ENCODE measurements at regions not wholly inside any gene's neighbourhood (a gene's known extent, or its start where the extent isn't known, plus 50 kb on each side); places are given as distances from the start of the nearest gene placed in this dataset.

GRCh38 chr3:188964957-188965356, 206.8 kb upstream of the TPRG1 start:
- POLR2A ChIA-PET, result no interaction called here
- CTCF ChIA-PET, result interaction anchor here (0.7 to 1.7 kb wide), 3 partner anchors 9 to 1224 kb away, joined by 3 to 4 read pairs (median 4); no protein-coding TSS in a partner anchor
- no peak for DNase-seq (ENCODE audit: extremely low spot score)
- no peak for TF ChIP-seq CTCF (IDR thresholded peaks at IDR 0.05; ENCODE audit: control extremely low read depth, extremely low read depth, low read depth, missing control alignments)

GRCh38 chr3:188972310-188972709, 199.5 kb upstream of the TPRG1 start:
- ChIA-PET POLR2A (no interaction called here), CTCF (interaction anchor here (1.2 kb wide), 1 partner anchor 10 kb away, joined by 3 read pairs; no protein-coding TSS in a partner anchor)
- no peak for DNase-seq (ENCODE audit: extremely low spot score)
- TF ChIP-seq CTCF (IDR thresholded peaks at IDR 0.05; ENCODE audit: control extremely low read depth, extremely low read depth, low read depth, missing control alignments), result no peak

- CTCF ChIA-PET, result interaction anchor here (1.2 to 1.4 kb wide), 2 partner anchors 1235 to 1236 kb away, joined by 5 read pairs; no protein-coding TSS in a partner anchor
- TF ChIP-seq CTCF (IDR thresholded peaks at IDR 0.05; ENCODE audit: control extremely low read depth, extremely low read depth, low read depth, missing control alignments), result no peak
- POLR2A ChIA-PET, result no interaction called here
- DNase-seq (ENCODE audit: extremely low spot score), result no peak
Measured at GRCh38 chr3:188974856-188975599, 196.7 kb upstream of the TPRG1 start.

- no peak for DNase-seq (ENCODE audit: extremely low spot score)
- CTCF ChIA-PET, result interaction anchor here (1.2 to 1.4 kb wide), 2 partner anchors 1236 to 1237 kb away, joined by 5 read pairs; no protein-coding TSS in a partner anchor
- TF ChIP-seq CTCF (IDR thresholded peaks at IDR 0.05; ENCODE audit: control extremely low read depth, extremely low read depth, low read depth, missing control alignments), result no peak
- POLR2A ChIA-PET, result no interaction called here
Measured at GRCh38 chr3:188975600-188976314, 196.0 kb upstream of the TPRG1 start.

- POLR2A ChIA-PET, result no interaction called here
- no peak for TF ChIP-seq CTCF (IDR thresholded peaks at IDR 0.05; ENCODE audit: control extremely low read depth, extremely low read depth, low read depth, missing control alignments)
- CTCF ChIA-PET, result interaction anchor here (1.4 kb wide), 1 partner anchor 1238 kb away, joined by 5 read pairs; no protein-coding TSS in a partner anchor
- no peak for DNase-seq (ENCODE audit: extremely low spot score)
Measured at GRCh38 chr3:188976407-188976806, 195.4 kb upstream of the TPRG1 start.

- ChIA-PET CTCF (no interaction called here), POLR2A (no interaction called here)
- no peak for DNase-seq (ENCODE audit: extremely low spot score)
- TF ChIP-seq CTCF (IDR thresholded peaks at IDR 0.05; ENCODE audit: control extremely low read depth, extremely low read depth, low read depth, missing control alignments), result no peak
Measured at GRCh38 chr3:188978421-188979171, 193.2 kb upstream of the TPRG1 start.

Data from GM10248 (cell line).